ENCODE measurements at regions not wholly inside any gene's neighbourhood (a gene's known extent, or its start where the extent isn't known, plus 50 kb on each side); places are given as distances from the start of the nearest gene placed in this dataset.
A peak's percentile ranks its signal among the peaks of the same experiment; 100 is the strongest.
"Not testable (repeated sequence)": the region's sequence is repeated elsewhere in the genome, so short reads cannot be mapped to it uniquely, and the experiment has no call there.

DNA sequence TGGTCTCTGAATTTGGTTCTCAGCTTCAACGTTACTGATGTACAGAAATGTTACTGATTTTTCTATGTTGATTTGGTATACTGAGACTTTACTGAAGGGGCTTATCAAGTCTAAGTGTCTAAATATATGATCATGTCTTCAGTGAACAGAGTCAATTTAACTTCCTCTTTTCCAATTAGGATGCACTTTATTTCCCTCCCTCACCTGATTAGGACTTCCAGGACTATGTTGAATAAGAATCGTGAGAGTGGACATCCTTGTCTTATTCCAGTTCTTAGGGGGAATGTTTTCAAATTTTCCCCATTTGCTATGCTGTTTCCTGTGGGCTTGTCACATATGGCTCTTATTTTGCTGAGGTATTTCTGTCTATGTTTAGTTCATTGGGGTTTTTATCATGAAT, 349.5 kb downstream of the PRR16 start:
- ATAC-seq (no peak), DNase-seq (ENCODE audit: low spot score) (no peak)

DNA sequence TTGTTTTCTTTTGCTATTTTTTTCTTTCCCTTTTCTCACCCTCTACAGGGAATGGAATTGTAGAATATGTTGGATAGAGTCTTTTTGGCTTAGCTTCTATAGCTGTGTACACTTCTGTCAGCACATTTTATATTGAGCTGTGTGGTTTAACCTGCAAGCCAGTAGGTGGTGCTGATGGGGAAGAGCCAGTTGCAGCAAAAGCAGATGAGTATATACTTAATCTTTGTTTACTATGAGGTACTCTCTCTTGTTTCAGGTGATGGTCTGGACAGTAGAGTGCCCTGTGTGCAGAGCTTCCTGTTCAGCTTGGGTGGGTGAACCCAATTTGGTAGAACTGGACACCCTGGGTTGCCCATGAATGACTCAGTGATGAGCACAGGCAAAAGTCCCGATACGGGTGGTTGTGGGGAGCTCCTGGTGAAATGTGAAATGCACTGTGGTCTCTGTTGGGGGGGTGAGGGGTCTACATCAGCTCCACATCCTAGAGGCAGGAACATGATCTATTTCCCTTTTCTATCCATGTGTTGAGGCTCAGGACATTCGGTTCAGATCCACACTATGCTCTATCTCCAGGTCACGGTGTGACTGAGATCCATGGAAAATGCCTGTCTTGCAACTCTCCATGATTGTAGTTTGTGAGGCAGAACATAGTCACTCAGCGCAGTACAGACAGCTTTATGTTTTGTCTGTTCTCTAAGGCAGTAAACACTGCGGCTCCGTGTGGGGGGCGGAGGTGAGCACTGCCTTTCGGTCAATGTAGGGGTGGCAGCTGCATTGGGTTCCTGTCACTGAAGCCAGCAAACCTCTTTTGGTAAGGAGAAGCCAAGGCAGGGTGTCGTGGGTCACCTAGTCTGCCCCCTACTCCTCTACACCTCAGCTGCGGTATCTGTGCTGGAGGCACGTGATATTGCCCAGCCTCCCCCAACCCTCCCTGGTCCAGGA, 353.2 kb downstream of the PRR16 start:
- ATAC-seq (peak; percentile 77), DNase-seq (ENCODE audit: low spot score) (no peak)

GRCh38 chr5:120818128-120818527, 354.0 kb downstream of the PRR16 start:
- DNase-seq (ENCODE audit: low spot score) (no peak), ATAC-seq (no peak)

DNA sequence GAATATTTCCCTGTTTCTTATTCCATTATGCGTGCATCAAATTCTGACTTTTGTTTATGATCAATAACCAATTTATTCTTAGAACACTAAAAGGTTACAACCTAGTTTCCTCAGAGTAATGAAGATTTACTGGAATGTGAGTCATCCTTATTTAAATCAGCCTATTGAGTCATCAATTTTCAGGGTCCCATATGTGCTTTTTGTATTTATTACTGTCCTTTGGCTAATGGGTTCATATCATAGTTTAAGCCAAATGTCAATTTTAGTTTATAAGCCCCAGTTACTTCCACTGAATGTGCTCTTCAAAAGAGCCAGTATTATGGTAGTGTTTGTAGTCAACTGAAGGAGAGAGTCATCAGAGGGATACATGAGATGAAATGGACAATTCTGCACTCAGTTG, 359.2 kb downstream of the PRR16 start:
- no peak for ATAC-seq
- no peak for DNase-seq (ENCODE audit: low spot score)

DNA sequence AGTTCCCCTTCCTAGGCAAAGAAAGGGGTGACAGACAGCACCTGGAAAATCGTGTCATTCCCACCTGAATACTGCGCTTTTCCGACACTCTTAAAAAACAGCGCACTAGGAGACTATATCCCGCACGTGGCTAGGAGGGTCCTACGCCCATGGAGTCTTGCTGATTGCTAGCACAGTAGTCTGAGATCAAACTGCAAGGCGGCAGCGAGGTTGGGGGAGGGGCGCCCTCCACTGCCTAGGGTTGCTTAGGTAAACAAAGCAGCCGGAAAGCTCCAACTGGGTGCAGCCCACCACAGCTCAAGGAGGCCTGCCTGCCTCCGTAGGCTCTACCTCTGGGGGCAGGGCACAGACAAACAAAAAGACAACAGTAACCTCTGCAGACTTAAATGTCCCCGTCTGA, 367.5 kb downstream of the PRR16 start:
- not testable (repeated sequence) for ATAC-seq; DNase-seq (ENCODE audit: low spot score)

DNA sequence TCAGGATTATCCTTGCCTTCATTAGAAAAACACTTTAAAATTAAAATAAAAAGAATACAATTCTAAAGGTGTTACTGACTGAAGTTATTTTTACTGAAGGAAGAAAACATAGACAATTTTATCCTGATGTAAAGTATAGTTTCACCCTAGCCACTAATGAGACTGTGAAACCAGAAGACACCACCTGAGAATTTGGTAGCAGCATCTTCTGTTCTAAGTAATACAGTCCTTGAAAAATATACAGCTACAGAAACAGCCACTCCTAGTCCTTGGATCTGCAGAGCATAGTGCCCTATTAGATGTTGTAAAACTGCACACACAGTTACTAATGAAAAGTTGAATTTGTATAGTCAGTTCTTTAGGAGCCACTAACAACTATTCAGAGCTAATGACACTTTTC, 377.7 kb downstream of the PRR16 start:
- no peak for DNase-seq (ENCODE audit: low spot score)
- ATAC-seq = no peak

DNA sequence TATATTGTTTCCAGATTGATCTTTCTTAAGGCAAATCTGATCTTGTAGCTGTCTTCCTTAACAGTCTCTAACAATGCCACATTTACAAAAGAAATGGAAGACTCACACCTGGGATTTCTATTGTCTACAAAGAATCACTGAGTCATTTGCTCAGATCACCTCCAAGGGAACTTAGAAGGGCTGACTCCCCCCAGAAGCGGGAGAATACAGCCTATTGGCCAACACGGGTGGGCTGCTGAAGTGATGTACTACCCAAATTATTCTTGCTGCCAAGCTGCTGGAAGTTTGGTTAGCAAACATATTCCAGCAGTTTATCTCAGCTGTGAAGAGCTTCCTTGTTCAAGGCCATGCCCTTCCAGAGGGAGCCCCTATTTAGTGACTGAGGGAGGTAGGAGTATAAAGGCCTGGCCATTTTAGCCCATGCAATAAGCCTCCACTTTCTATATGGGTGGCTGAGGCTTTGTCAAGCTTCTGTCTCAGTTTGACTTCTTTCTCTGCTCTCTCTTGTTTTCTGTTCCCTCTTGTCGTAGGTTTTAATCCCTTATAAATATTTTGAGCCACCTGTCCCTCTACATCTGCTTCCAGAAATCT, 379.4 kb downstream of the PRR16 start:
- ATAC-seq (no peak), DNase-seq (ENCODE audit: low spot score) (no peak)

- ATAC-seq = no peak
- no peak for DNase-seq (ENCODE audit: low spot score)
Observed at GRCh38 chr5:120848883-120849282, 384.8 kb downstream of the PRR16 start.

DNA sequence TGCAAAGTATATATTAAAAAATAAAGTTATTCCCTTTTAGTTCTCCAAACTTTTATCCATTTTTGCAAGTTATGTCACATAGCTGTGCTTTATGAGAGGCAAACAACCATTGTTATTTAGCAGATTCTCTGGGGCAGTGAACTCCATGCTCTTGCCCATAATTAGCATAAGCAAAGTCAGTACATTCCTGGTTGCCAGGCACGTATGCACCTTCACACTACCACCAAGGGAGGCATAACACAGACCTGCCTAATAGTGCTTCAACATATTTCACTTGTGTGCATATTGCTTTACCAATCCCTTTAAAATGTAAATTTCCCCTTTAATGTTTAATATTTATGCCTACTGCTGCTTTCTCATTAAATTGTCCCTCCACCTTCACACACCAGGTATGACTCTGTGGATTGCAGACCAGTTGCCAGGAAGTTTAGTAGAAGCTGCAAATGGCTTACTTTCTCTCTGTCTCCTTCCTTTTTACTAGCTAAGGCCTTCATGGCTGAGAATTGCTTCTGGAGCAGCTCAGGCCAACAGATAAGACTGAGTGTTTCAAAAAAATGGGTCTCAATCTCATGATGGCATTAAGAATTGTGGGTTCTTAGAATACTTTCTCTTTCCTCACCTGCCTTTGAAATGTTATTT, 388.2 kb downstream of the PRR16 start:
- DNase-seq (ENCODE audit: low spot score) (no peak), ATAC-seq (no peak)

GRCh38 chr5:120866997-120867396, 402.9 kb downstream of the PRR16 start:
- no peak for ATAC-seq

GRCh38 chr5:120869831-120870230, 405.7 kb downstream of the PRR16 start:
- no peak for DNase-seq (ENCODE audit: low spot score)
- ATAC-seq = no peak

More at GRCh38 chr5:120866997-120867396, 402.9 kb downstream of the PRR16 start:
- DNase-seq (ENCODE audit: low spot score) = no peak

GRCh38 chr5:120872297-120872696, 408.2 kb downstream of the PRR16 start:
- DNase-seq (ENCODE audit: low spot score) = no peak
- ATAC-seq = no peak

- no peak for ATAC-seq
Observed at GRCh38 chr5:120873083-120873482, 409.0 kb downstream of the PRR16 start.

DNA sequence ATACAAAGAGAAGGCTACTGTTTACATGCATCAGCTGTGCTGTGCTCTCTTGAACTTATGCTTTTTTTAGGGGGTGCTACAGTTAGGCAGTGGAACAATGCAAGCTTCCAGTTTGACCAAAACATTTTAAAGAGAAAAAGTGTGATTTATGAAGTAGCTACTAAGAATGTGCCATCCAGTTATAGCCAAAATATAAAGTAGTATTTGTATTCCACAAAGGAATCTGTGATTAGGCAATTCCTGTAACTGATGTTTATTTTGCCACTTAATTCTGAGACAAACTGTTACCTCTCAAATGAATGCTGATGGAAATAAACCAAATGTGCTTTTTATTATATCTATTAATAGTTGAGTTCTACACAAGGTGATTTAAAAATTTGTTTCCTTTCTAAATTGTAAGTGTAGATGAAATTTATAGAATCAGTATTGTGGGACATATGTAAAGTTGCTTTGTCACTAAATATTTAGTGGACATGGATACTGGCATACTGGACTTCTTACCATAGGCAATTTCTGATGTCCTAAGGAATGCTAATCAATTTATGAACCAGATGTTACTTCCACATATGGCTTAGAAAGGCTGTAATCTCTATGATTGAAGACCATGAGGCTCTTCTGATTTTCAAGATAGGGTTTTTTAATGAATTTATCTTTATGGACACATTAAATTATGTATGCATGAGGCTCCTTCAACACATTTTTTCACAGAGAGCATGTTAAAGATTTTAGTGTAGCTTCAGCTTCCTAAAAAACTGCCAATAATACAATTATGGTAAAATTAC, 410.2 kb downstream of the PRR16 start:
- ATAC-seq = no peak
- no peak for DNase-seq (ENCODE audit: low spot score)

More at GRCh38 chr5:120873083-120873482, 409.0 kb downstream of the PRR16 start:
- DNase-seq (ENCODE audit: low spot score) = no peak

GRCh38 chr5:120882038-120882775, 418.1 kb downstream of the PRR16 start:
- no peak for ATAC-seq
- DNase-seq (ENCODE audit: low spot score) = no peak

DNA sequence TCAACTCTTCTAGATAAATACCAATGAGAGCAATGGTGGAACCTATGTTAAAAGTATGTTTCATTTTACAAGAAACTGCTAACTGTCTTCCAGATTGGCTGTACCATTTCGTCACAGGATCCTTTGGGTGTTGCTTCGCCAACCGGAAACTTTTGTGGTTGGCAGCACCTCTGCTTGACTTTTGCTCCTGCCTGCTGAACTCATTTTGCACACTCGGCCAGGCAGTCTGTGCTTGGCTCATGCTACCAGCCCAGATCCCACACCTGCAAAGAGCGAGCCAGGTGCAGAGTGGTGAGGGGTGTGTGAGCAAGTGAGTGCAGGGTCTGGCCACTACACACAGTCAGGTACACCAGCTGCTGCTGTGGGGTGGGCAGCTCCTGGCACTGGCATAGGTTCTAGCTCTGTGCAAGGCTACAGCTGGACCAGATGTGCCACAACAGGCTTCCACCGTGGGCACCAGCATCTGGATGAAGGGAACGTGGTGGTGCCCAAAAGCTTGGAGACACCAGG, 422.3 kb downstream of the PRR16 start:
- ATAC-seq (no peak), DNase-seq (ENCODE audit: low spot score) (no peak)

DNA sequence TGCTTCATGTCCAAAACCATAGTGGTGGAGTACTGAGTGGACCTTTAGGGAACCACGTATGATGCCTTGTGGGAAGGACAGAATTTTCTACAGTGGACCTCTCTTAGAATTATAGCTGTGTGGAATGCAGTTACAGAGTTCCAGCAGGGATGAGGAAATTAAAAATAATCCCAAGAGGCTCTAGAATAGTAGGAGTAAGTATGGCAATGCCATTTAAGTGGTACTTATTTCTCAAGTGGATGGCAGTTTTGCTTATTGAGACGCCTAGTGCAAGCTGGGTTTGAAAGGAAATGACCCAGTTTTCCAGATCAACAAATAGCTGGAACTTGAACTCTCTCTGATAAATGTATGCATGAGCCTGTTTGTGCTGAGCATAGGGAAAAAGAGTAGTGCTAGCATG, 431.6 kb downstream of the PRR16 start:
- no peak for ATAC-seq

DNA sequence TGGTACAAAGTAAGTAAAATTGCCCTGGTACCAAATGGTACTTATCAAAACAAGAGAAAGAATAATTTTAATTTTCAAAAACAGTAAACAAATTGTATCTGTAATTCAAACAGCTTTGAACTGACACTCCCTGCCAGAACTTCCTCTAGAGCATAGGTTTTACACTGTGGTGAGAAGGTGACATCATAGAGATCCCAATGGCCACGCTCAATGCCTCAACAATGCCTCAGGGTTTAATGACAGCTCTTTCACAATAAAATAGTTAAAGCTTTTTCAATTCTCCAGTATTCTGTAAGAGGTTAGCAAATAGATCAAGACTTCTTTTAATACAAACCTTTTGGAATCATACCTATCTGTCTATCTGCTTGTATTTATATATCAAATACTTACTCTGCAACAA, 437.1 kb downstream of the PRR16 start:
- no peak for ATAC-seq
- DNase-seq (ENCODE audit: low spot score) = no peak

More for the DNA sequence above, 431.6 kb downstream of the PRR16 start:
- DNase-seq (ENCODE audit: low spot score) = no peak

GRCh38 chr5:120907953-120908352, 443.9 kb downstream of the PRR16 start:
- DNase-seq (ENCODE audit: low spot score) (no peak), ATAC-seq (no peak)

DNA sequence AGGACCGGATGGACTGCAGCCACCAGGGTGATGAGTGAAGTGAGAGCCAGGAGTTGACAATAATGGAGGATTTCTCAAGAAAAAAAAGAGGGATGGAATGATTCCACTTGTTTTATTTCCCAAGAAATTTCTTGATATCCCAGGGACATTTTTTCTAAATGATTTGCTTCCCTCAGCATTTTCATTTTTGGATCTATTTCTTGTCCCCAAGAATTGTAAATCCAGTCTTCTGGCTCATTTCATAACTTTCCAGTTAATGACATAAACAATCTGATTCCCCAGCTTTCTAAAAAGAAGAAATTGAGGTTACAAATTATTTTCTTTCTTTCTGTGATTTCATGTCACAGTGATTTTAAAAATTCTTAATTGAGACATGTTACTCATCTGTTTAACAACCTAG, 446.5 kb downstream of the PRR16 start:
- DNase-seq (ENCODE audit: low spot score) (no peak), ATAC-seq (no peak)
